ENCODE measurements at regions not wholly inside any gene's neighbourhood (a gene's known extent, or its start where the extent isn't known, plus 50 kb on each side); places are given as distances from the start of the nearest gene placed in this dataset.

DNA sequence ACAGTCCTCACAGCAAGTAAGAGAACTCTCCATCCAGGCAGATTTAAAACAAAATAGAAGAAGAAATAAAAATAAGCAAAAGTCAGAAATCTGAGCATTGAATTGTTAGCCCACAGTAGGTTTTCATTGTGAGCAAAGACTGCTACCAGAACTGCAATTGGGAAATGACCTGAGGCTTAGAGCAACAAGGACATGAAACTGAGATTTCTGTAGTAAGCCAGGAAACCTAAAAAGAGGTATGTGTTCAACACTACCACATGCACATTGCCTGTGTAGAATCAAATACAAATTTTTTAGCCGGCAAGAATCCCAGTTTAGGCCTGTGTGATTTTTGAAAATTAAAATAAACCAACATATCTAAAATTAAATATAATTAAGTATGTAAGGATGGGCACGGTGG is 928.4 kb upstream of the WWC1 start (continued):
- TF ChIP-seq, protein P1, sequence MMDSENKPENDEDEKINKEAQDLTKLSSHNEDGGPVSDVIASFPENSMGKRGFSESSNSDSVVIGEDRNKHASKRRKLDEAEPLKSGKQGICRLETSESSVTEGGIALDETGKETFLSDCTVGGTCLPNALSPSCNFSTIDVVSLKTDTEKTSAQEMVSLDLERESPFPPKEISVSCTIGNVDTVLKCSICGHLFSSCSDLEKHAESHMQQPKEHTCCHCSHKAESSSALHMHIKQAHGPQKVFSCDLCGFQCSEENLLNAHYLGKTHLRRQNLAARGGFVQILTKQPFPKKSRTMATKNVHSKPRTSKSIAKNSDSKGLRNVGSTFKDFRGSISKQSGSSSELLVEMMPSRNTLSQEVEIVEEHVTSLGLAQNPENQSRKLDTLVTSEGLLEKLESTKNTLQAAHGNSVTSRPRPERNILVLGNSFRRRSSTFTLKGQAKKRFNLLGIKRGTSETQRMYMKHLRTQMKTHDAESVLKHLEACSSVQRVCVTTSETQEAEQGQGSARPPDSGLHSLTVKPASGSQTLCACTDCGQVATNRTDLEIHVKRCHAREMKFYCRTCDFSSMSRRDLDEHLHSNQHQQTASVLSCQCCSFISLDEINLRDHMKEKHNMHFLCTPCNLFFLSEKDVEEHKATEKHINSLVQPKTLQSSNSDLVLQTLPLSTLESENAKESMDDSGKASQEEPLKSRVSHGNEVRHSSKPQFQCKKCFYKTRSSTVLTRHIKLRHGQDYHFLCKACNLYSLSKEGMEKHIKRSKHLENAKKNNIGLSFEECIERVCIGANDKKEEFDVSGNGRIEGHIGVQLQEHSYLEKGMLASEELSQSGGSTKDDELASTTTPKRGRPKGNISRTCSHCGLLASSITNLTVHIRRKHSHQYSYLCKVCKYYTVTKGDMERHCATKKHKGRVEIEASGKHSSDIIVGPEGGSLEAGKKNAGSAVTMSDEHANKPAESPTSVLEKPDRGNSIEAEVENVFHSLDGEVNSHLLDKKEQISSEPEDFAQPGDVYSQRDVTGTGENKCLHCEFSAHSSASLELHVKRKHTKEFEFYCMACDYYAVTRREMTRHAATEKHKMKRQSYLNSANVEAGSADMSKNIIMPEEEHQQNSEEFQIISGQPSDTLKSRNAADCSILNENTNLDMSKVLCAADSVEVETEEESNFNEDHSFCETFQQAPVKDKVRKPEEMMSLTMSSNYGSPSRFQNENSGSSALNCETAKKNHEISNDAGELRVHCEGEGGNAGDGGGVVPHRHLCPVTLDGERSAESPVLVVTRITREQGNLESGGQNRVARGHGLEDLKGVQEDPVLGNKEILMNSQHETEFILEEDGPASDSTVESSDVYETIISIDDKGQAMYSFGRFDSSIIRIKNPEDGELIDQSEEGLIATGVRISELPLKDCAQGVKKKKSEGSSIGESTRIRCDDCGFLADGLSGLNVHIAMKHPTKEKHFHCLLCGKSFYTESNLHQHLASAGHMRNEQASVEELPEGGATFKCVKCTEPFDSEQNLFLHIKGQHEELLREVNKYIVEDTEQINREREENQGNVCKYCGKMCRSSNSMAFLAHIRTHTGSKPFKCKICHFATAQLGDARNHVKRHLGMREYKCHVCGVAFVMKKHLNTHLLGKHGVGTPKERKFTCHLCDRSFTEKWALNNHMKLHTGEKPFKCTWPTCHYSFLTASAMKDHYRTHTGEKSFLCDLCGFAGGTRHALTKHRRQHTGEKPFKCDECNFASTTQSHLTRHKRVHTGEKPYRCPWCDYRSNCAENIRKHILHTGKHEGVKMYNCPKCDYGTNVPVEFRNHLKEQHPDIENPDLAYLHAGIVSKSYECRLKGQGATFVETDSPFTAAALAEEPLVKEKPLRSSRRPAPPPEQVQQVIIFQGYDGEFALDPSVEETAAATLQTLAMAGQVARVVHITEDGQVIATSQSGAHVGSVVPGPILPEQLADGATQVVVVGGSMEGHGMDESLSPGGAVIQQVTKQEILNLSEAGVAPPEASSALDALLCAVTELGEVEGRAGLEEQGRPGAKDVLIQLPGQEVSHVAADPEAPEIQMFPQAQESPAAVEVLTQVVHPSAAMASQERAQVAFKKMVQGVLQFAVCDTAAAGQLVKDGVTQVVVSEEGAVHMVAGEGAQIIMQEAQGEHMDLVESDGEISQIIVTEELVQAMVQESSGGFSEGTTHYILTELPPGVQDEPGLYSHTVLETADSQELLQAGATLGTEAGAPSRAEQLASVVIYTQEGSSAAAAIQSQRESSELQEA (CRISPR knock-in tag; IDR thresholded peaks at IDR 0.05; ENCODE audit: not compliant biosample characterization): no peak
- TF ChIP-seq, protein P2, sequence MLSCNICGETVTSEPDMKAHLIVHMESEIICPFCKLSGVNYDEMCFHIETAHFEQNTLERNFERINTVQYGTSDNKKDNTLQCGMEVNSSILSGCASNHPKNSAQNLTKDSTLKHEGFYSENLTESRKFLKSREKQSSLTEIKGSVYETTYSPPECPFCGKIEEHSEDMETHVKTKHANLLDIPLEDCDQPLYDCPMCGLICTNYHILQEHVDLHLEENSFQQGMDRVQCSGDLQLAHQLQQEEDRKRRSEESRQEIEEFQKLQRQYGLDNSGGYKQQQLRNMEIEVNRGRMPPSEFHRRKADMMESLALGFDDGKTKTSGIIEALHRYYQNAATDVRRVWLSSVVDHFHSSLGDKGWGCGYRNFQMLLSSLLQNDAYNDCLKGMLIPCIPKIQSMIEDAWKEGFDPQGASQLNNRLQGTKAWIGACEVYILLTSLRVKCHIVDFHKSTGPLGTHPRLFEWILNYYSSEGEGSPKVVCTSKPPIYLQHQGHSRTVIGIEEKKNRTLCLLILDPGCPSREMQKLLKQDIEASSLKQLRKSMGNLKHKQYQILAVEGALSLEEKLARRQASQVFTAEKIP (CRISPR knock-in tag; IDR thresholded peaks at IDR 0.05; ENCODE audit: borderline replicate concordance): no peak
- no peak for TF ChIP-seq ZNF549 (CRISPR knock-in tag; IDR thresholded peaks at IDR 0.05)
- TF ChIP-seq NFE2L1 (CRISPR knock-in tag; IDR thresholded peaks at IDR 0.05; ENCODE audit: borderline replicate concordance): no peak
- no peak for TF ChIP-seq NFE2 (CRISPR knock-in tag; IDR thresholded peaks at IDR 0.05)
- TF ChIP-seq TGIF2 (CRISPR knock-in tag; IDR thresholded peaks at IDR 0.05): no peak
